ENCODE measurements at regions not wholly inside any gene's neighbourhood (a gene's known extent, or its start where the extent isn't known, plus 50 kb on each side); places are given as distances from the start of the nearest gene placed in this dataset.
"Not testable (repeated sequence)": the region's sequence is repeated elsewhere in the genome, so short reads cannot be mapped to it uniquely, and the experiment has no call there.

DNA sequence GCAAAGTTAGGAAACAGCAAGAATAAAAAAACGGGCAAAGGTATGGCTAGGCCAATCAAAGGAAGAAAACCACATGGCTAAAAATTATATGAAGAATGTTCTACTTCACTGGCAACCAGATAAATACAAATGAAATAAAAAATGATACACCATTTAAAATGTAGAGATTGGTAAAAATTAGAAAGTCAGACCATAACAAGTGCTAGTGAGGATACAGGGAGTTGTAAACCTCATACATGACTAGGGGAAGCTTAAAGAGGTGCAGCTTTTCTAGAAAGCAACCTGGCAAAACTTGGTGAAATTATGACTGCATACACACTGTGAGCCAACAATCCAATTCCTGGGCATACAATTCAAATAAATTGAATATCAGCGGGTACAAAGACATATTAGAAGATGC, 119.0 kb upstream of the LIFR start:
- Mint-ChIP-seq H3K9me3 (ENCODE audit: unreplicated experiment) (no peaks in the 10 kb centered on the region), H3K36me3 (ENCODE audit: low read depth, unreplicated experiment) (no peaks in the 10 kb centered on the region), H3K27ac (ENCODE audit: unreplicated experiment) (no peak overlapping the region), H3K4me1 (ENCODE audit: unreplicated experiment) (peaks cover 2% of the 10 kb centered on the region), H3K4me3 (ENCODE audit: unreplicated experiment) (no peak overlapping the region), H3K27me3 (ENCODE audit: unreplicated experiment) (peaks cover 3% of the 10 kb centered on the region)
- TF ChIP-seq, protein P1, sequence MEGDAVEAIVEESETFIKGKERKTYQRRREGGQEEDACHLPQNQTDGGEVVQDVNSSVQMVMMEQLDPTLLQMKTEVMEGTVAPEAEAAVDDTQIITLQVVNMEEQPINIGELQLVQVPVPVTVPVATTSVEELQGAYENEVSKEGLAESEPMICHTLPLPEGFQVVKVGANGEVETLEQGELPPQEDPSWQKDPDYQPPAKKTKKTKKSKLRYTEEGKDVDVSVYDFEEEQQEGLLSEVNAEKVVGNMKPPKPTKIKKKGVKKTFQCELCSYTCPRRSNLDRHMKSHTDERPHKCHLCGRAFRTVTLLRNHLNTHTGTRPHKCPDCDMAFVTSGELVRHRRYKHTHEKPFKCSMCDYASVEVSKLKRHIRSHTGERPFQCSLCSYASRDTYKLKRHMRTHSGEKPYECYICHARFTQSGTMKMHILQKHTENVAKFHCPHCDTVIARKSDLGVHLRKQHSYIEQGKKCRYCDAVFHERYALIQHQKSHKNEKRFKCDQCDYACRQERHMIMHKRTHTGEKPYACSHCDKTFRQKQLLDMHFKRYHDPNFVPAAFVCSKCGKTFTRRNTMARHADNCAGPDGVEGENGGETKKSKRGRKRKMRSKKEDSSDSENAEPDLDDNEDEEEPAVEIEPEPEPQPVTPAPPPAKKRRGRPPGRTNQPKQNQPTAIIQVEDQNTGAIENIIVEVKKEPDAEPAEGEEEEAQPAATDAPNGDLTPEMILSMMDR (IDR thresholded peaks at IDR 0.05; ENCODE audit: unreplicated experiment), result no peak
- no peak for DNase-seq (ENCODE audit: low spot score)

DNA sequence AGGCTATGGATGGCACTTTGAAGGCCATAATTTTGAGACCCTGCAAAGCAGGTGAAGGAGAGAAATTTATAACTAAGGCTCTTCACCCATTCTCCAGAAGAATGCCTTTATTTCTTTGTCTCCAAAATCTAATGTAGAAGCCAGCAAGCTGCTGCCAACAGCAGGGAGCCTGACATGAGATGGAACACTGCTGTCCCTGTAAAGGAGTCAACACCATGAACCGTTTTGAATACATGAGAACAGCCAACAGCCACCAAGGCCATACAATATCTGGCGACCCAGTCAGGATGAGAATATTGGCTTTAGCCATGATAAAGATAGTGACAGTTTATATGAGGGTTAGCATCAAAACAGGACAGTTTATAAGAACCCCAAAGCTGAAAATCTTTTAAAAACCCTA, 121.2 kb upstream of the LIFR start:
- no peak overlapping the region for H3K4me3 Mint-ChIP-seq (ENCODE audit: unreplicated experiment)
- H3K27me3 Mint-ChIP-seq (ENCODE audit: unreplicated experiment), result peaks cover 3% of the 10 kb centered on the region

DNA sequence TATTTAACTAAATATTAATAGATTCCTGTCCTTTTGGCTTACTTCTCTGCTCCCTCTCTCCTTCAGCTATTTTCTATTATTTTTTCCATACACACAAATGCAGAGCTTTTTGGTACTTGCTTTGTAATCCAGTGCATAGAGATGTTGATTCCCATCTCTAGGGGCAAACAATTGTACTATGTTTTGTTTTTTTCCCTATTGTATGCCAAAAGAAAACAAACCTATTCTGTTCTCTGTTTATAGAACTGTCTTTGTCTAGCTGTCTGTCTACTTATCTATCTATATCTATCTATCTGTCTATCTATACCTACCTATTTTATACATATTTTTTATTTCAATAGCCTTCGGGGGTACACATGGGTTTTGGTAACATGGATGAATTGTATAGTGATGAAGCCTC, 121.6 kb upstream of the LIFR start:
- peaks cover 3% of the 10 kb centered on the region for H3K27me3 Mint-ChIP-seq (ENCODE audit: unreplicated experiment)
- TF ChIP-seq, protein P1 (IDR thresholded peaks at IDR 0.05; ENCODE audit: unreplicated experiment), result no peak
- H3K36me3 Mint-ChIP-seq (ENCODE audit: low read depth, unreplicated experiment), result no peaks in the 10 kb centered on the region
- H3K4me3 Mint-ChIP-seq (ENCODE audit: unreplicated experiment), result no peak overlapping the region
- H3K9me3 Mint-ChIP-seq (ENCODE audit: unreplicated experiment), result no peaks in the 10 kb centered on the region
- H3K4me1 Mint-ChIP-seq (ENCODE audit: unreplicated experiment), result no peaks in the 10 kb centered on the region
- DNase-seq (ENCODE audit: low spot score), result no peak
- H3K27ac Mint-ChIP-seq (ENCODE audit: unreplicated experiment), result no peak overlapping the region

More for the DNA sequence above, 121.2 kb upstream of the LIFR start:
- TF ChIP-seq, protein P1 (IDR thresholded peaks at IDR 0.05; ENCODE audit: unreplicated experiment), result no peak
- DNase-seq (ENCODE audit: low spot score), result no peak
- Mint-ChIP-seq H3K27ac (ENCODE audit: unreplicated experiment) (no peak overlapping the region), H3K36me3 (ENCODE audit: low read depth, unreplicated experiment) (no peaks in the 10 kb centered on the region), H3K9me3 (ENCODE audit: unreplicated experiment) (no peaks in the 10 kb centered on the region), H3K4me1 (ENCODE audit: unreplicated experiment) (no peaks in the 10 kb centered on the region)

DNA sequence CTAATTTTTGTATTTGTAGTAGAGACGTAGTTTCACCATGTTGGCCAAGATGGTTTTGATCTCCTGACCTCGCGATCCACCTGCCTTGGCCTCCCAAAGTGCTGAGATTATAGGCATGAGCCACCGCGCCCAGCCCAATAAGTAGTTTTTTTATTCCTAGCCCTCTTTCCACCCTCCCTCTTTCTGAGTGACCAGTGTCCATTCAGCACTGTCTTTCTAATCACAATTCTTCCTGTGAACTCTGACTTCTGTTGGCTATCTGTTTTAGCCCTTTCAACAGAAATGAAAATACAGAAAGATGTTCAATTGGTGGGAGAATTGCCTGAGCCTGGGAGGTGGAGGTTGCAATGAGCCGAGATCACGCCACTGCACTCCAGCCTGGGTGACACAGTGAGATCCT, 122.3 kb upstream of the LIFR start:
- not testable (repeated sequence) for H3K36me3 Mint-ChIP-seq (ENCODE audit: low read depth, unreplicated experiment); H3K4me1 Mint-ChIP-seq (ENCODE audit: unreplicated experiment); DNase-seq (ENCODE audit: low spot score); H3K27me3 Mint-ChIP-seq (ENCODE audit: unreplicated experiment); H3K27ac Mint-ChIP-seq (ENCODE audit: unreplicated experiment); H3K9me3 Mint-ChIP-seq (ENCODE audit: unreplicated experiment); H3K4me3 Mint-ChIP-seq (ENCODE audit: unreplicated experiment)

DNA sequence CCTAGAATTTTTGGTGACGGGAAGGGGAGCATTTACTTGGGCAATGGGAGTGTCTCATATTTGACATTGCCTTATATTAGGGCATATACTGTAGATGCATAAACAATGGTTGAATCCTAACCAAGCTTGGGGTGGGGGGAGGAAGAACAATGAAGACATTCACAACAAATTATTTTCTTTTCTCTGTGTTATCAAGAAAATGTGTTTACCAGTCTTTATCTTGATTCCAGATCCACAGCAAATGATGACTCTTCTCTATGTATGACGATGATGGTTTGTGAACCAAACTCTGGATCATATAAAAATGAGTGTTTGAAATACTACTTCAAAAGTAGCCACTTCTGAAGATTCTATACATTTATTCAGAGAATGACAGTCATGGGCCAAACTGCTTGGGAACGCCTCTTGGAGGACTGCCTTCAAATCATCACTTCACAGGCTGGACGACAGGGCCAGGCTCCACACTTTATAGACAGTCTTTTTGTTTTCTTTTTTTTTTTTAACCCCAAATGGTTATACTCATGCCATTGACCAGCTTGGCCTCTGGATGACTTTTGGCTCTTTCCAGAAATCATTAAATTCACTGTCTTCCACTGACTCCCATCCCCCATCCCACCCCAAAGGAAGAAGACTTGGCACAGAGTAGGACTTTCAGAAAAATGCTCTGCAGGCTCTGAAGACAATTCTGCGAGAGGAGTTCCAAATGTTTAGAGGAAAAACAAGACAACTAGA, 123.8 kb upstream of the LIFR start:
- no peaks in the 10 kb centered on the region for H3K9me3 Mint-ChIP-seq (ENCODE audit: unreplicated experiment)
- no peak overlapping the region for H3K4me3 Mint-ChIP-seq (ENCODE audit: unreplicated experiment)
- H3K4me1 Mint-ChIP-seq (ENCODE audit: unreplicated experiment), result no peaks in the 10 kb centered on the region
- TF ChIP-seq, protein P1 (IDR thresholded peaks at IDR 0.05; ENCODE audit: unreplicated experiment), result no peak
- no peak for DNase-seq (ENCODE audit: low spot score)
- peaks cover 3% of the 10 kb centered on the region for H3K27me3 Mint-ChIP-seq (ENCODE audit: unreplicated experiment)
- H3K27ac Mint-ChIP-seq (ENCODE audit: unreplicated experiment), result no peak overlapping the region
- H3K36me3 Mint-ChIP-seq (ENCODE audit: low read depth, unreplicated experiment), result no peaks in the 10 kb centered on the region

Data from endothelial cell (in vitro differentiated cells).